ENCODE measurements at regions not wholly inside any gene's neighbourhood (a gene's known extent, or its start where the extent isn't known, plus 50 kb on each side); places are given as distances from the start of the nearest gene placed in this dataset.

DNA sequence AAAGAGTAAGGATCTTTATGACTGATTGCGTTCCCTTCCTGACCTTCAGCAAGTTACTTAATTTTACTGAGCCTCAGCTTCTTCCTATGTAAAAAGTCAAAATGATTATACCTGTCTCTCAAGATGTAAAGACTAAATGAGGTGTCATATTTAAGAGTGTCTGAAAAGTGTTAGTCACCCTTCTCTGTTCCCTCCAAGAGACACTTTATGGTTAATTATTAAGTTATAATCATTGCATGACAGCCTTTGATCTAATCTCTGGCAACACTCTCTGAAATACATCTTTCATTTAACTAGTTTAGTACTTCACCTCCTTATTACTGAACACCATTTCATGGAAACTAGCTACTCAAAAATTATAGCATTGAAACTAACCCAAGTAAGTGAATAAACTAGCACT, 54.8 kb downstream of the BMAL2 start:
- TF ChIP-seq, protein P1, sequence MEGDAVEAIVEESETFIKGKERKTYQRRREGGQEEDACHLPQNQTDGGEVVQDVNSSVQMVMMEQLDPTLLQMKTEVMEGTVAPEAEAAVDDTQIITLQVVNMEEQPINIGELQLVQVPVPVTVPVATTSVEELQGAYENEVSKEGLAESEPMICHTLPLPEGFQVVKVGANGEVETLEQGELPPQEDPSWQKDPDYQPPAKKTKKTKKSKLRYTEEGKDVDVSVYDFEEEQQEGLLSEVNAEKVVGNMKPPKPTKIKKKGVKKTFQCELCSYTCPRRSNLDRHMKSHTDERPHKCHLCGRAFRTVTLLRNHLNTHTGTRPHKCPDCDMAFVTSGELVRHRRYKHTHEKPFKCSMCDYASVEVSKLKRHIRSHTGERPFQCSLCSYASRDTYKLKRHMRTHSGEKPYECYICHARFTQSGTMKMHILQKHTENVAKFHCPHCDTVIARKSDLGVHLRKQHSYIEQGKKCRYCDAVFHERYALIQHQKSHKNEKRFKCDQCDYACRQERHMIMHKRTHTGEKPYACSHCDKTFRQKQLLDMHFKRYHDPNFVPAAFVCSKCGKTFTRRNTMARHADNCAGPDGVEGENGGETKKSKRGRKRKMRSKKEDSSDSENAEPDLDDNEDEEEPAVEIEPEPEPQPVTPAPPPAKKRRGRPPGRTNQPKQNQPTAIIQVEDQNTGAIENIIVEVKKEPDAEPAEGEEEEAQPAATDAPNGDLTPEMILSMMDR (IDR thresholded peaks at IDR 0.05): no peak
- no peaks in the 10 kb centered on the region for H3K4me1 ChIP-seq
- H3K9ac ChIP-seq: no peak overlapping the region
- no peaks in the 10 kb centered on the region for H3K36me3 ChIP-seq (ENCODE audit: control insufficient read depth, insufficient read depth, low read length)
- H3K27ac ChIP-seq: no peak overlapping the region
- H3K4me2 ChIP-seq (ENCODE audit: low read length): no peak overlapping the region
- H3K27me3 ChIP-seq (ENCODE audit: control insufficient read depth, insufficient read depth, low read length): no peaks in the 10 kb centered on the region
- H3K9me3 ChIP-seq (ENCODE audit: control insufficient read depth, low read length): no peaks in the 10 kb centered on the region
- no peak overlapping the region for H2AFZ ChIP-seq
- H3K79me2 ChIP-seq: no peaks in the 10 kb centered on the region
- no peak overlapping the region for H3K4me3 ChIP-seq (ENCODE audit: low read depth, low read length)

DNA sequence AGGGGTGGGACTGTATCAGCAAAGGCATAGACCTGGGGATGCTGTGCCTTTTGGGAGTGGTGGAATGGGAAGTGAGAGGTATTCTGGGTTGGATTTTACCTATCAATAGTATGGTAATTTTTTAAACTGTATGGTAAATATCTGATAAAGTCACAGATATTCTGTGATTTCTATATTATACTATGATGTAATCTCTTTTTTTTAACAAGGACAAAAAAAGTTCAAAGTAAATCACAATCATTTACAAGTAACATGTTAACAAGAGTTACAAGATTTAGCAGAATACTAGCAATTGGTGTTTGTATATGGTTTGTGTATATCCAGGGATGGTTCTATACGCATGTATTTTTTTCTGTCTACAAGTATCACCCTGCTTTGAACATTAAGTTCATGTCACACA, 56.0 kb downstream of the BMAL2 start:
- no peaks in the 10 kb centered on the region for H3K36me3 ChIP-seq (ENCODE audit: control insufficient read depth, insufficient read depth, low read length)

DNA sequence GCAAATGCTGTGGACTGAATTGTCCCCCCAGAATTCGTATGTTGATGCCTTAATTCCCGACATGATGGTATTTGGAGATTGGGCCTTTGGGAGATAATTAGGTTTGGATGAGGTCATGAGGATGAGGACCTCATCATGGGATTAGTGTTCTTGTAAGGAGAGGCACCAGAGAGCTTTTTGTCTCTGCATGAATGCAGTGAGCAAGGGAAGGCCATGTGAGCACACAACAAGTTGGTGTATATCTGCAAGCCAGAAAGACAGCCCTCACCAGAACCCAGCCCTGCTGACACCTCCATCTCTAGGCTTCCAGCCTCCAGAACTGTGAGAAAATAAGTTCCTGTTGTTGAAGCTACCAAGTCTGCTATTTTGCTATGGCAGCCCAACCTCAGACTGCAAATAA, 51.9 kb upstream of the SMCO2 start:
- no peaks in the 10 kb centered on the region for H3K36me3 ChIP-seq (ENCODE audit: control insufficient read depth, insufficient read depth, low read length)
- no peaks in the 10 kb centered on the region for H3K79me2 ChIP-seq
- H3K4me3 ChIP-seq (ENCODE audit: low read depth, low read length): no peak overlapping the region
- H3K9ac ChIP-seq: no peak overlapping the region
- H3K4me2 ChIP-seq (ENCODE audit: low read length): no peak overlapping the region
- TF ChIP-seq, protein P1 (IDR thresholded peaks at IDR 0.05): no peak
- H2AFZ ChIP-seq: no peak overlapping the region
- no peak overlapping the region for H3K27ac ChIP-seq
- H3K27me3 ChIP-seq (ENCODE audit: control insufficient read depth, insufficient read depth, low read length): no peaks in the 10 kb centered on the region
- no peaks in the 10 kb centered on the region for H3K9me3 ChIP-seq (ENCODE audit: control insufficient read depth, low read length)
- no peaks in the 10 kb centered on the region for H3K4me1 ChIP-seq

More for the DNA sequence above, 56.0 kb downstream of the BMAL2 start:
- Histone ChIP-seq H3K4me3 (ENCODE audit: low read depth, low read length) (no peak overlapping the region), H3K79me2 (no peaks in the 10 kb centered on the region), H2AFZ (no peak overlapping the region), H3K27ac (no peak overlapping the region), H3K9ac (no peak overlapping the region), H3K9me3 (ENCODE audit: control insufficient read depth, low read length) (no peaks in the 10 kb centered on the region), H3K4me2 (ENCODE audit: low read length) (no peak overlapping the region), H3K4me1 (no peaks in the 10 kb centered on the region), H3K27me3 (ENCODE audit: control insufficient read depth, insufficient read depth, low read length) (no peaks in the 10 kb centered on the region)
- TF ChIP-seq, protein P1 (IDR thresholded peaks at IDR 0.05): no peak

DNA sequence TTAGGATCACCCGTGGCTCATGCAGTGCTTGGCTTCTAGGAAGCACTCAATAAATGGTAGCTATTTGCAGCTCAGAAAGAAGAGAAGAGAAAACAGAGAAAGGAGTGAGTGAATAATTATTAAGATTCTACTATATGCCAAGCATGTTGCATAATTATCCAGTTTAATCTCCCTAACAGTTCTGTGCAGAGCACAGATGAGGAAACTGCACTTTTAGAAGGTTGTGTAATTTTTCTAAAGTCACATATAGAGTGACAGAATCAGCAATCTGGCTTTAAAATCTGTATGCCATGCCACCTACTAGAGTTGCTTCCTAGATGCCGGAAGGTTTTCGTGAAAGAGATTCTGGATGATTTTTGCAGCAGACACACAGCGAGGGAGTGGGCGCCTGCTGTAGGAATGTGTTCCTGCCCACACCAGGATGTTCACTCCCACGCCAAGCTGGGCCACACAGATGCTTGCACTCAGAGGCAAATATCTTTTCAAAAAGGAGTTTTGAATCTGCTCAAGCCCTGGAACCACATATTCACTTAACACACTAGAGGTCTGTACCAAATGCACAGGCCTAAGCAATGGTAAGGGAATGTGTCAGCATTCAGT, 50.2 kb upstream of the SMCO2 start:
- TF ChIP-seq, protein P1 (IDR thresholded peaks at IDR 0.05): no peak
- Histone ChIP-seq H3K9me3 (ENCODE audit: control insufficient read depth, low read length) (no peaks in the 10 kb centered on the region), H3K4me2 (ENCODE audit: low read length) (no peak overlapping the region), H3K4me1 (no peaks in the 10 kb centered on the region), H2AFZ (no peak overlapping the region), H3K9ac (no peak overlapping the region), H3K36me3 (ENCODE audit: control insufficient read depth, insufficient read depth, low read length) (no peaks in the 10 kb centered on the region), H3K27ac (no peak overlapping the region), H3K79me2 (no peaks in the 10 kb centered on the region), H3K4me3 (ENCODE audit: low read depth, low read length) (no peak overlapping the region), H3K27me3 (ENCODE audit: control insufficient read depth, insufficient read depth, low read length) (no peaks in the 10 kb centered on the region)

All from parathyroid adenoma (tissue), 2 donors.